CD4-positive, alpha-beta T cell (primary cell): ENCODE measurements at regions not wholly inside any gene's neighbourhood (a gene's known extent, or its start where the extent isn't known, plus 50 kb on each side); places are given as distances from the start of the nearest gene placed in this dataset.

ENCODE experiments used
- ATAC-seq: fragments of 200-7000 bp; cut with Tn5 transposase; one replicate; pipeline ENCODE4 v1.10.0; 2022; ENCODE audit warnings: mild to moderate bottlenecking; ENCODE audit not compliant: poor library complexity
- CTCF ChIA-PET: fragments of 350-600 bp; sonication (Branson Sonifier 250); formaldehyde crosslinking; loops from one replicate; lab custom pipeline; 2021; ENCODE audit warnings: antibody characterized with exemption, inconsistent platforms; lab: Charles Lee
- POLR2A ChIA-PET: fragments of 350-600 bp; sonication (Branson Sonifier 250); formaldehyde crosslinking; loops from one replicate; lab custom pipeline; 2021; ENCODE audit warnings: antibody characterized with exemption, inconsistent platforms; lab: Charles Lee
- DNase-seq, 14 experiments: peaks; one replicate each; pipeline ENCODE4 v3.0.0-alpha.2; 2013 to 2020; ENCODE audit warnings: mixed read lengths in 2 of 14
- H3K27ac ChIP-seq, 2 donors: one replicate each; pipeline versions ENCODE4 v1.5.1 to v1.7.0; 2013; ENCODE audit warnings: low read length in 2 of 2, low read depth in 1 of 2, mild to moderate bottlenecking in 1 of 2
- H3K27me3 ChIP-seq, 2 experiments: 1 replicate in 1 of 2; 2 replicates in 1 of 2; pipeline versions ENCODE4 v1.6.1 to v1.7.0; 2013; ENCODE audit warnings: low read length in 2 of 2, control low read depth in 1 of 2, mild to moderate bottlenecking in 1 of 2, moderate library complexity in 1 of 2; ENCODE audit not compliant: insufficient read depth in 2 of 2, control insufficient read depth in 1 of 2
- H3K36me3 ChIP-seq: one replicate; pipeline ENCODE4 v1.6.1; 2013; ENCODE audit warnings: low read length, control low read depth; ENCODE audit not compliant: insufficient read depth
- H3K4me1 ChIP-seq: one replicate; pipeline ENCODE4 v1.6.1; 2013; ENCODE audit warnings: low read length, control low read depth; ENCODE audit not compliant: insufficient read depth
- H3K4me3 ChIP-seq: one replicate; pipeline ENCODE4 v1.5.1; 2013; ENCODE audit warnings: mild to moderate bottlenecking, low read length, moderate library complexity
- H3K9me3 ChIP-seq, 2 experiments: 1 replicate in 1 of 2; 2 replicates in 1 of 2; pipeline versions ENCODE4 v1.6.1 to v1.7.0; 2013; ENCODE audit warnings: low read length in 2 of 2, mild to moderate bottlenecking in 2 of 2, control low read depth in 1 of 2, moderate library complexity in 1 of 2; ENCODE audit not compliant: control insufficient read depth in 1 of 2, insufficient read depth in 1 of 2
- H3K27ac Mint-ChIP-seq: one replicate; pipeline ENCODE4 v1.8.0; 2020; ENCODE audit warnings: mixed read lengths
- H3K27me3 Mint-ChIP-seq: one replicate; pipeline ENCODE4 v1.8.0; 2021; ENCODE audit warnings: mixed read lengths
- H3K36me3 Mint-ChIP-seq: one replicate; pipeline ENCODE4 v1.8.0; 2021; ENCODE audit warnings: low read depth, mixed read lengths
- H3K4me1 Mint-ChIP-seq: one replicate; pipeline ENCODE4 v1.8.0; 2021; ENCODE audit warnings: low read depth, mixed read lengths
- H3K4me3 Mint-ChIP-seq: one replicate; pipeline ENCODE4 v1.8.0; 2020; ENCODE audit warnings: mild to moderate bottlenecking, mixed read lengths
- H3K9me3 Mint-ChIP-seq: one replicate; pipeline ENCODE4 v1.8.0; 2020; ENCODE audit warnings: mixed read lengths
- intact Hi-C, 2 experiments: fragments of 100-400 bp; cut with DNase I in 1 of 2; cut with micrococcal nuclease in 1 of 2; formaldehyde crosslinking; loops; one replicate each; pipeline versions ENCODE4 v1.15.1 to v1.9.0; 2023 to 2025; cut with DNase I, micrococcal nuclease
- TF ChIP-seq, protein P1 (sequence below): fragments of 200-600 bp; IDR thresholded peaks from one replicate; pipeline ENCODE4 v1.8.0; 2022; ENCODE audit warnings: antibody characterized with exemption, mild to moderate bottlenecking

GRCh38 chr10:91120348-91120747 is 100.1 kb upstream of the PCGF5 start:
- POLR2A ChIA-PET = no interaction called here
- no peaks in the 10 kb centered on the region for H3K9me3 ChIP-seq

GRCh38 chr10:91123261-91123660 is 97.2 kb upstream of the PCGF5 start:
- DNase-seq (no peak), ATAC-seq (no peak)
- peaks cover 6% of the 10 kb centered on the region for H3K27me3 Mint-ChIP-seq
- H3K36me3 Mint-ChIP-seq = no peaks in the 10 kb centered on the region
- no peak overlapping the region for H3K27ac Mint-ChIP-seq
- H3K9me3 Mint-ChIP-seq = no peaks in the 10 kb centered on the region
- Histone ChIP-seq H3K4me3 (no peak overlapping the region), H3K36me3 (no peaks in the 10 kb centered on the region), H3K4me1 (no peaks in the 10 kb centered on the region), H3K27me3 (no peaks in the 10 kb centered on the region), H3K9me3 (no peaks in the 10 kb centered on the region), H3K27ac (no peak overlapping the region)
- intact Hi-C loops = no loop called here
- H3K4me3 Mint-ChIP-seq = no peak overlapping the region
- CTCF ChIA-PET = no interaction called here
- POLR2A ChIA-PET = no interaction called here
- TF ChIP-seq, protein P1, sequence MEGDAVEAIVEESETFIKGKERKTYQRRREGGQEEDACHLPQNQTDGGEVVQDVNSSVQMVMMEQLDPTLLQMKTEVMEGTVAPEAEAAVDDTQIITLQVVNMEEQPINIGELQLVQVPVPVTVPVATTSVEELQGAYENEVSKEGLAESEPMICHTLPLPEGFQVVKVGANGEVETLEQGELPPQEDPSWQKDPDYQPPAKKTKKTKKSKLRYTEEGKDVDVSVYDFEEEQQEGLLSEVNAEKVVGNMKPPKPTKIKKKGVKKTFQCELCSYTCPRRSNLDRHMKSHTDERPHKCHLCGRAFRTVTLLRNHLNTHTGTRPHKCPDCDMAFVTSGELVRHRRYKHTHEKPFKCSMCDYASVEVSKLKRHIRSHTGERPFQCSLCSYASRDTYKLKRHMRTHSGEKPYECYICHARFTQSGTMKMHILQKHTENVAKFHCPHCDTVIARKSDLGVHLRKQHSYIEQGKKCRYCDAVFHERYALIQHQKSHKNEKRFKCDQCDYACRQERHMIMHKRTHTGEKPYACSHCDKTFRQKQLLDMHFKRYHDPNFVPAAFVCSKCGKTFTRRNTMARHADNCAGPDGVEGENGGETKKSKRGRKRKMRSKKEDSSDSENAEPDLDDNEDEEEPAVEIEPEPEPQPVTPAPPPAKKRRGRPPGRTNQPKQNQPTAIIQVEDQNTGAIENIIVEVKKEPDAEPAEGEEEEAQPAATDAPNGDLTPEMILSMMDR = no peak
- no peaks in the 10 kb centered on the region for H3K4me1 Mint-ChIP-seq

More at GRCh38 chr10:91120348-91120747, 100.1 kb upstream of the PCGF5 start:
- no peaks in the 10 kb centered on the region for H3K4me1 ChIP-seq
- H3K27me3 ChIP-seq = no peaks in the 10 kb centered on the region
- H3K27ac ChIP-seq = no peak overlapping the region
- intact Hi-C loops = no loop called here
- H3K4me3 Mint-ChIP-seq = no peak overlapping the region
- no peaks in the 10 kb centered on the region for H3K36me3 Mint-ChIP-seq
- DNase-seq = no peak
- no peaks in the 10 kb centered on the region for H3K9me3 Mint-ChIP-seq
- H3K36me3 ChIP-seq = no peaks in the 10 kb centered on the region
- ATAC-seq = no peak
- CTCF ChIA-PET = interaction anchor here (0.5 kb wide), 1 partner anchor 77 kb away, joined by 4 read pairs; no protein-coding TSS in a partner anchor
- no peak overlapping the region for H3K4me3 ChIP-seq
- TF ChIP-seq, protein P1 = no peak
- H3K4me1 Mint-ChIP-seq = no peaks in the 10 kb centered on the region
- no peaks in the 10 kb centered on the region for H3K27me3 Mint-ChIP-seq
- H3K27ac Mint-ChIP-seq = no peak overlapping the region

DNA sequence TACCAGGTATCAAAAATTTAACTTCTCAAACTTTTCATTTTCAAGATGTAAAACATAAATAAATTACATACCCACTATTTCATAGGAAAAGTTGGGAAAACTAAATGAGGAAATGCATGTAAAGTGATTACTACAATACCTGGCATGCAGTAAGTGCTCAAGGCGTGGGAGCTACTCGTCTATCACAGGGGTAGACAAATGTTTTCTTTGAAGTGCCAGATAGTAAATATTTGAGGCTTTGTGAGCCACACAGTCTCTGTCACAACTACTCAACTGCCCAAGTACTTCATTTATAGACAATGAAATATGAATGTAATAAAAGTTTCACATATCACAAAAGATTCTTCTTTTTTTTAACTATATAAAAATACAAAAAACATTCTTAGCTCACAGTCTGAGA is 96.4 kb upstream of the PCGF5 start:
- Histone ChIP-seq H3K9me3 (no peaks in the 10 kb centered on the region), H3K27me3 (no peaks in the 10 kb centered on the region), H3K36me3 (no peaks in the 10 kb centered on the region), H3K4me3 (no peak overlapping the region), H3K27ac (no peak overlapping the region), H3K4me1 (no peaks in the 10 kb centered on the region)
- Mint-ChIP-seq H3K4me1 (no peaks in the 10 kb centered on the region), H3K36me3 (no peaks in the 10 kb centered on the region), H3K4me3 (no peak overlapping the region), H3K9me3 (no peaks in the 10 kb centered on the region), H3K27ac (no peak overlapping the region), H3K27me3 (peaks cover 6% of the 10 kb centered on the region)
- ChIA-PET CTCF (no interaction called here), POLR2A (no interaction called here)
- intact Hi-C loops = no loop called here
- no peak for ATAC-seq
- TF ChIP-seq, protein P1 = no peak
- no peak for DNase-seq
